PC-9 (cell line): ENCODE measurements at regions not wholly inside any gene's neighbourhood (a gene's known extent, or its start where the extent isn't known, plus 50 kb on each side); places are given as distances from the start of the nearest gene placed in this dataset.

Experiments
- CTCF ChIP-seq: fragments of 200-600 bp; sonication (generic); conservative IDR thresholded peaks from 2 replicates; pipeline ENCODE4 v1.6.1; 2017; ENCODE audit warnings: mixed run types, antibody characterized with exemption, mild to moderate bottlenecking, moderate library complexity
- EZH2 ChIP-seq: fragments of 200-600 bp; sonication (generic); IDR thresholded peaks from 2 replicates; pipeline ENCODE4 v1.8.0; 2017; ENCODE audit warnings: antibody characterized with exemption, low read depth

GRCh38 chr2:80700961-80701360, 396.4 kb upstream of the LRRTM1 start:
- no peak for TF ChIP-seq CTCF
- TF ChIP-seq EZH2: no peak
